Fibroblast of lung (primary cell): ENCODE measurements at regions not wholly inside any gene's neighbourhood (a gene's known extent, or its start where the extent isn't known, plus 50 kb on each side); places are given as distances from the start of the nearest gene placed in this dataset.

Source experiments
- EZH2 ChIP-seq: IDR thresholded peaks from 2 replicates; pipeline ENCODE4 v1.5.1; 2012; ENCODE audit warnings: low read length, control low read depth, mild to moderate bottlenecking; ENCODE audit errors: missing control alignments
- TF ChIP-seq, protein P1 (sequence below), 2 donors: IDR thresholded peaks in 1 of 2; conservative IDR thresholded peaks in 1 of 2; 1 replicate in 1 of 2; 2 replicates in 1 of 2; pipeline ENCODE4 v1.5.1; 2011 to 2012; ENCODE audit warnings: low read length in 2 of 2, control low read depth in 1 of 2, inconsistent platforms in 1 of 2, low read depth in 1 of 2, mild to moderate bottlenecking in 1 of 2

DNA sequence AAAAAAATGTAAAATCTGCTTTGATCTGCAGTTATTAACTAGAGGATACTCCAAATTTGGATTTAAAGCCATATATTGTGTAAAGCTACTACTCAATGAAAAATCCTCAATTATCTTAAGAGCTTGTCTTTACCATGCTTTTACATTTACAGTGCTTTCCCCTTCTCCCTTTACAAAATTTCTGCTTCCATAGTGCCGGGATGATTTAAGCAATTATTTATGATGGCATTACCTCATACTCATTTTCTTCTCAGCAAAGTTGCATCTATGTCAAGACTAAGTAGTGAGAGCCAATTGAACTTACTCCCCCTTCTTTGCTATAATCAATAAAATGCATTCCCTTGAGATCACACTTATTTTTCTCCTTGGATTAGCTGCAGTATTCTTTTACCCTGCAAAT, 505.4 kb upstream of the AGA start:
- TF ChIP-seq, protein P1, sequence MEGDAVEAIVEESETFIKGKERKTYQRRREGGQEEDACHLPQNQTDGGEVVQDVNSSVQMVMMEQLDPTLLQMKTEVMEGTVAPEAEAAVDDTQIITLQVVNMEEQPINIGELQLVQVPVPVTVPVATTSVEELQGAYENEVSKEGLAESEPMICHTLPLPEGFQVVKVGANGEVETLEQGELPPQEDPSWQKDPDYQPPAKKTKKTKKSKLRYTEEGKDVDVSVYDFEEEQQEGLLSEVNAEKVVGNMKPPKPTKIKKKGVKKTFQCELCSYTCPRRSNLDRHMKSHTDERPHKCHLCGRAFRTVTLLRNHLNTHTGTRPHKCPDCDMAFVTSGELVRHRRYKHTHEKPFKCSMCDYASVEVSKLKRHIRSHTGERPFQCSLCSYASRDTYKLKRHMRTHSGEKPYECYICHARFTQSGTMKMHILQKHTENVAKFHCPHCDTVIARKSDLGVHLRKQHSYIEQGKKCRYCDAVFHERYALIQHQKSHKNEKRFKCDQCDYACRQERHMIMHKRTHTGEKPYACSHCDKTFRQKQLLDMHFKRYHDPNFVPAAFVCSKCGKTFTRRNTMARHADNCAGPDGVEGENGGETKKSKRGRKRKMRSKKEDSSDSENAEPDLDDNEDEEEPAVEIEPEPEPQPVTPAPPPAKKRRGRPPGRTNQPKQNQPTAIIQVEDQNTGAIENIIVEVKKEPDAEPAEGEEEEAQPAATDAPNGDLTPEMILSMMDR (conservative IDR thresholded peaks at IDR 0.05 in 1 of 2, IDR thresholded peaks at IDR 0.05 in 1 of 2; ENCODE audit: low read depth in 1 of 2, low read length in 2 of 2) = no peak
- no peak for TF ChIP-seq EZH2
